Cardiac muscle cell (in vitro differentiated cells and primary cell): ENCODE measurements at regions not wholly inside any gene's neighbourhood (a gene's known extent, or its start where the extent isn't known, plus 50 kb on each side); places are given as distances from the start of the nearest gene placed in this dataset.

Experiments
- DNase-seq, 2 donors: peaks; one replicate each; pipeline versions ENCODE4 v3.0.0 to v3.0.0-alpha.2; 2010 to 2017; ENCODE audit warnings: low read depth in 1 of 2, low spot score in 1 of 2
- H3K27ac ChIP-seq: fragments of 200-600 bp; sonication (generic); 2 replicates; pipeline ENCODE4 v1.5.1; 2016
- H3K27me3 ChIP-seq: fragments of 200-600 bp; sonication (generic); 2 replicates; pipeline ENCODE4 v1.6.0; 2016; ENCODE audit warnings: control low read depth
- H3K36me3 ChIP-seq: fragments of 200-600 bp; sonication (generic); 2 replicates; pipeline ENCODE4 v1.5.1; 2016; ENCODE audit warnings: control low read depth
- H3K4me1 ChIP-seq: fragments of 200-600 bp; sonication (generic); 2 replicates; pipeline ENCODE4 v1.8.1; 2017; ENCODE audit warnings: low read depth, mild to moderate bottlenecking, mixed run types
- H3K4me3 ChIP-seq: fragments of 200-600 bp; sonication (generic); 2 replicates; pipeline ENCODE4 v1.5.1; 2016; ENCODE audit warnings: mild to moderate bottlenecking
- H3K9me3 ChIP-seq: fragments of 200-600 bp; sonication (generic); 2 replicates; pipeline ENCODE4 v1.5.1; 2017; ENCODE audit warnings: low read depth, mild to moderate bottlenecking, control low read depth
- CTCF ChIP-seq: IDR thresholded peaks from 2 replicates; pipeline ENCODE4 v1.5.1; 2012; ENCODE audit warnings: low read depth, mild to moderate bottlenecking, low read length

GRCh38 chr2:493228-493627, 184.0 kb downstream of the TMEM18 start:
- Histone ChIP-seq H3K9me3 (no peaks in the 10 kb centered on the region), H3K36me3 (no peaks in the 10 kb centered on the region), H3K4me3 (no peak overlapping the region), H3K27ac (no peak overlapping the region), H3K4me1 (no peaks in the 10 kb centered on the region), H3K27me3 (no peaks in the 10 kb centered on the region)
- DNase-seq, result no peak
- TF ChIP-seq CTCF, result no peak

DNA sequence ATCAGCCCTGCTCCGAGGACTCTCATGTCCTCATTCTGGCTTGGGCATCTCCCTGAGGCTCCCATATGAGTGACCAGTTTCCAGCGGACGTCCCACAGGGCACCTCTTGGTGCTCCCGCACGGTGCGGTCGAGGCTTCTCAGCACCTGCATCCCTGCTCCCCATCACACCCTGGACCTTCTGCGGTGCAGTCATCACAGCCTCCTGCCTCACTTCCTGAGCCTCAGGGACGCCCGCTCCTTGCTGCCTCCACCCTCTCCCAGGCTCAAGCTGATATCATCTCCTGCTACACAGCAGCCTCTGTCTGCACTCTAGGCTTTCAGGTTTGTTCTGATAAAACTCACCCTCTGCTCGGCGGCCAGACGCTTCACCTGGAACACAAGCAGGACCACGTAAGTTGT, 185.0 kb downstream of the TMEM18 start:
- no peaks in the 10 kb centered on the region for H3K9me3 ChIP-seq
- TF ChIP-seq CTCF, result no peak
- H3K4me1 ChIP-seq, result no peaks in the 10 kb centered on the region
- H3K27ac ChIP-seq, result no peak overlapping the region
- no peaks in the 10 kb centered on the region for H3K27me3 ChIP-seq
- no peaks in the 10 kb centered on the region for H3K36me3 ChIP-seq
- H3K4me3 ChIP-seq, result no peak overlapping the region
- DNase-seq, result no peak

- no peak for TF ChIP-seq CTCF
- Histone ChIP-seq H3K27ac (no peak overlapping the region), H3K4me1 (no peaks in the 10 kb centered on the region), H3K36me3 (no peaks in the 10 kb centered on the region), H3K9me3 (no peaks in the 10 kb centered on the region), H3K27me3 (no peaks in the 10 kb centered on the region), H3K4me3 (no peak overlapping the region)
- no peak for DNase-seq
Observed at GRCh38 chr2:489838-490237, 187.4 kb downstream of the TMEM18 start.

DNA sequence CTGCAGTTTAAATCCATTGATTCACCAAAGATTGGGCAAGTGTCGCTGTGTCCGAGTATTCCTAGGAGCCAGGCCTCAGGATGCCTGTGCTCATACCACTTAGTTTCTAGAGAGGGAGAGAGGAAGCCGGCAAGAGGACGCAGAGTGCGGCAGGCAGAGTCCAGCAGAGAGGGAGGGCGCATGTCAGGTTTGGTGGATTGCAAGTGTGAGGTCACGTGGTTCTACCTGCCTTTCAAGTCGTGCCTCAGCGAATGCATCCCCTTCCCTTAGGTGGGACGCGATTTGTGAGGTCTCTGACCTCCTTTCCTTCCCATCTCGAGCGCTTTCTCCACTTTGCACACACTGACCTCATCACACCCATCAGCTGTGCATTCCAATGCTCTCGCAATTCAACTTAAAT, 188.1 kb downstream of the TMEM18 start:
- no peaks in the 10 kb centered on the region for H3K4me1 ChIP-seq
- DNase-seq, result no peak
- no peaks in the 10 kb centered on the region for H3K9me3 ChIP-seq
- H3K36me3 ChIP-seq, result no peaks in the 10 kb centered on the region
- no peak overlapping the region for H3K4me3 ChIP-seq
- H3K27ac ChIP-seq, result no peak overlapping the region
- H3K27me3 ChIP-seq, result no peaks in the 10 kb centered on the region
- no peak for TF ChIP-seq CTCF

- DNase-seq, result no peak
- TF ChIP-seq CTCF, result no peak
Observed at GRCh38 chr2:487186-488079, 189.8 kb downstream of the TMEM18 start.

More at GRCh38 chr2:487186-488079, 189.8 kb downstream of the TMEM18 start:
- Histone ChIP-seq H3K4me1 (no peaks in the 10 kb centered on the region), H3K9me3 (no peaks in the 10 kb centered on the region), H3K27ac (no peak overlapping the region), H3K4me3 (no peak overlapping the region), H3K27me3 (no peaks in the 10 kb centered on the region), H3K36me3 (no peaks in the 10 kb centered on the region)
